ENCODE measurements at regions not wholly inside any gene's neighbourhood (a gene's known extent, or its start where the extent isn't known, plus 50 kb on each side); places are given as distances from the start of the nearest gene placed in this dataset.
"Not testable (repeated sequence)": the region's sequence is repeated elsewhere in the genome, so short reads cannot be mapped to it uniquely, and the experiment has no call there.

- Histone ChIP-seq H3K9me3 (no peaks in the 10 kb centered on the region), H3K4me3 (no peak overlapping the region), H3K4me1 (no peaks in the 10 kb centered on the region), H3K27me3 (no peaks in the 10 kb centered on the region), H3K27ac (no peak overlapping the region), H3K36me3 (no peaks in the 10 kb centered on the region)
- intact Hi-C loops (cut with DNase I) = no loop called here
- ATAC-seq = no peak
- TF ChIP-seq CTCF (IDR thresholded peaks at IDR 0.05) = no peak
- DNase-seq = no peak
Measured at GRCh38 chr3:27797773-27798172, 75.7 kb upstream of the EOMES start.

DNA sequence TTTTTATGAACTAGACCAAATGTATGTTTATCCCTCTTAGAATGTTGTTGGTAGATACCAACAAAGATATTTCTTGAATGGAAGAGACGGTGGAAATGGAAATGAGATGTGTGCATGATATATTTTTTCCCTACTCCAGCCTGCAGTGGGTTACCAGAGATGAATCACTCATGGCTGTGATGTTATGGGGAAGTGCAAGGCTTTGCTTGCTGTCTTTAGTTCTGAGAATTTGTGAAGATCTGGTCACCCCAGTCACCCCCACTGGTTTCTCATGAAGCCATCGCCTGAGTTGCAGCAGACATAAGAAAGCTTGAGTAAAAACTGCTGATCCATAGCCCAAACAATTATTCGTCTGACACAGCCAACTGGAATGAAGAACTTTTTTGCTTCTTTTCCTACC is 78.1 kb upstream of the EOMES start:
- Histone ChIP-seq H3K9me3 (no peaks in the 10 kb centered on the region), H3K4me1 (no peaks in the 10 kb centered on the region), H3K4me3 (no peak overlapping the region), H3K36me3 (no peaks in the 10 kb centered on the region), H3K27me3 (no peaks in the 10 kb centered on the region), H3K27ac (no peak overlapping the region)
- ATAC-seq (no peak), DNase-seq (no peak)
- intact Hi-C loops (cut with DNase I) = no loop called here
- no peak for TF ChIP-seq CTCF (IDR thresholded peaks at IDR 0.05)

DNA sequence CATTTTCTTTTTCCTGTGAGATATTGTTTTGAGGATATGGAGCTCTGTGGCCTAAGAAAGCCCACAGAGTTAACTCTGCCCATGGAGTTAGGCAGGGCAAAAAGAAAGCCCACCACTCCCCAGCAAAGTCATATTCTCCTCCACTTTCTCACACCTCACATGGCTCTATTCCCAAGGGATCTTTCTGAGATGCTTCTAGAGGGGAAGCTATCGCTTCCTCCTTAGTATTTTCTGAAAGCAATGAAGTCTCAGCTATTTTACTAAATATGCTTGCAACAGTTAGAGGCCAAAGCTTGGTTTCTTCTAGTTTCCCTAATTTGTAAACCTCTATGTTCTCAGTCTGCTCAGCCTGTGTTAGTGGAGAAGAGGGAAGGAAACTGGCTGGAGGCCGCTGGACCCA is 80.3 kb upstream of the EOMES start:
- DNase-seq = no peak
- no peaks in the 10 kb centered on the region for H3K36me3 ChIP-seq
- H3K4me1 ChIP-seq = no peaks in the 10 kb centered on the region
- intact Hi-C loops (cut with DNase I) = no loop called here
- no peak for TF ChIP-seq CTCF (IDR thresholded peaks at IDR 0.05)
- no peaks in the 10 kb centered on the region for H3K27me3 ChIP-seq
- no peak overlapping the region for H3K4me3 ChIP-seq
- ATAC-seq = no peak
- no peaks in the 10 kb centered on the region for H3K9me3 ChIP-seq
- H3K27ac ChIP-seq = no peak overlapping the region

GRCh38 chr3:27802849-27803248 is 80.7 kb upstream of the EOMES start:
- Histone ChIP-seq H3K4me1 (no peaks in the 10 kb centered on the region), H3K27me3 (no peaks in the 10 kb centered on the region), H3K36me3 (no peaks in the 10 kb centered on the region), H3K27ac (no peak overlapping the region), H3K9me3 (no peaks in the 10 kb centered on the region), H3K4me3 (no peak overlapping the region)
- DNase-seq (no peak), ATAC-seq (no peak)
- no peak for TF ChIP-seq CTCF (IDR thresholded peaks at IDR 0.05)
- intact Hi-C loops (cut with DNase I) = no loop called here

DNA sequence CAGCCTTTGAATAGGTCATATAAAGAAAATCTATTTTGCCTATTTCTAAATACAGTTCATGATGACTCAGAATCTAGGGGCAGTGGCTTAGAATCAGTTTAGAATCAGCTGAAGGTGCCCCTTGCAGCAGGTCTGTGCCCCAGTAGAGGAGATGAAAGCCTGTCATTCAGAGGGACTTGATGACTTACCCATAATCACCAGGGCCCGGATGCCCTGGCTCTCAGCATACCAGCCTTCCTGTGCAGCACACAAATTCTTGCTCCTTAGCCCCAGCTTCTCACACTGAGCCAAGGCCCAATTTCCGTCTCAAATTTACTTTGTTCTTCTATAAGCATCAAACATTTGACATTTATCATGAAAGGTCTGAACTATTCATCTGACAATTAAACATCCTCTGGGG is 83.2 kb upstream of the EOMES start:
- no peaks in the 10 kb centered on the region for H3K9me3 ChIP-seq
- no peak for DNase-seq
- no peak overlapping the region for H3K4me3 ChIP-seq
- no peak for TF ChIP-seq CTCF (IDR thresholded peaks at IDR 0.05)
- no peaks in the 10 kb centered on the region for H3K27me3 ChIP-seq
- intact Hi-C loops (cut with DNase I) = no loop called here
- H3K27ac ChIP-seq = no peak overlapping the region
- no peaks in the 10 kb centered on the region for H3K4me1 ChIP-seq
- no peaks in the 10 kb centered on the region for H3K36me3 ChIP-seq
- no peak for ATAC-seq

GRCh38 chr3:27813255-27813654 is 91.1 kb upstream of the EOMES start:
- DNase-seq = no peak
- Histone ChIP-seq H3K4me3 (no peak overlapping the region), H3K9me3 (no peaks in the 10 kb centered on the region), H3K36me3 (no peaks in the 10 kb centered on the region), H3K4me1 (no peaks in the 10 kb centered on the region), H3K27me3 (no peaks in the 10 kb centered on the region), H3K27ac (no peak overlapping the region)
- no peak for TF ChIP-seq CTCF (IDR thresholded peaks at IDR 0.05)
- ATAC-seq = no peak
- intact Hi-C loops (cut with DNase I) = no loop called here

GRCh38 chr3:27821609-27822008 is 99.5 kb upstream of the EOMES start:
- DNase-seq; intact Hi-C loops (cut with DNase I); H3K27ac ChIP-seq; H3K4me1 ChIP-seq; ATAC-seq; H3K9me3 ChIP-seq; H3K27me3 ChIP-seq; H3K36me3 ChIP-seq; H3K4me3 ChIP-seq: not testable (repeated sequence)
